Erythroblast (primary cell): ENCODE measurements at regions not wholly inside any gene's neighbourhood (a gene's known extent, or its start where the extent isn't known, plus 50 kb on each side); places are given as distances from the start of the nearest gene placed in this dataset.

ENCODE experiments used
- GATA1 ChIP-seq: IDR thresholded peaks from 2 replicates; pipeline ENCODE4 v1.6.1; 2011; ENCODE audit warnings: low read depth, mild to moderate bottlenecking, control low read depth, low read length, moderate library complexity
- POLR2A ChIP-seq: IDR thresholded peaks from 2 replicates; pipeline ENCODE4 v1.6.1; 2011; ENCODE audit warnings: mild to moderate bottlenecking, low read length

DNA sequence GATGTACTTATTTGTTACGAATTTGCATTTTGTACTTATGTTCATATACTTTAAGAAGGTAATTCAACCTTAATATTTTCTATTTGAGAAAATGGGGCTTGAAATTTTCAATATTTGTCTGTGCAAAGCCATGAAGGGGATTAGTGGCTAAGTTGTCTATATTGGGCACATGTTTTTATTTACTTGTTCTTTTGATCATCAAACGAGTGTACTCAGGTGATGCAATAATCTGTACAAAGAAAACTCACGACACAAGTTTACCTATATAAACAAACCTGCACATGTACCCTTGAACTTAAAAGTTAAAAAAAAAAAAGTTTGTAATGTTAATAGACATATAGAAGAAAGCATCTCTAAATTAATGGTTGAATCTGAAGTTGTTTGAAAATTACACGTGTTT is 658.9 kb upstream of the SYT4 start:
- no peak for TF ChIP-seq POLR2A
- TF ChIP-seq GATA1 = no peak
